ENCODE measurements at regions not wholly inside any gene's neighbourhood (a gene's known extent, or its start where the extent isn't known, plus 50 kb on each side); places are given as distances from the start of the nearest gene placed in this dataset.

DNA sequence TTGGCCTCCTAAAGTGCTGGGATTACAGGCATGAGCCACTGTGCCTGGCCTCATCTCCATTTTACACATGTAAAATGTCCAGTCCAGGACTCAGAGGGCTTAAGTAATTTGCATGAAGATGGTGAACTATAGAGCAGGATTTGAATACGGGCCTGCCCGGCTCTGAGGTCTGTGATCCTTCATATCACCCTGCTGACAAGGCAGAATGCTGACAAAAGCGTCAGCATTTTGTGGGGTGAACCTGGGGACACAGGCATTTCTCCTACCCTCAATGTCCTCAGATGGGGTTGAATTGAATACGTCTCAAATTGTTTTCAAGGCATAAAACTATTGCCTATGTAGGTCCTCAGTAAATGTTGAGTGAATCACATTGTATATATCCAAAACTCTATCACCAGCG lies 57.2 kb upstream of the GATA6 start:
- Histone ChIP-seq H3K79me2 (replicated peaks; ENCODE audit: insufficient read depth, low read length) (no peaks in the 10 kb centered on the region), H3K36me3 (ENCODE audit: insufficient read depth, low read length) (no peaks in the 10 kb centered on the region), H2AFZ (ENCODE audit: low read depth, low read length) (no peak overlapping the region), H3K9me2 (ENCODE audit: insufficient read depth, low read length) (no peaks in the 10 kb centered on the region), H4K20me1 (ENCODE audit: insufficient read depth) (no peaks in the 10 kb centered on the region), H3K27me3 (ENCODE audit: insufficient read depth, low read depth, low read length) (no peaks in the 10 kb centered on the region), H3K4me3 (ENCODE audit: low read length) (no peak overlapping the region), H3K9me3 (ENCODE audit: low read length) (no peaks in the 10 kb centered on the region), H3K9ac (ENCODE audit: low read length) (no peak overlapping the region), H3K4me2 (ENCODE audit: low read length) (no peak overlapping the region), H3F3A (ENCODE audit: insufficient read depth, low read length, poor library complexity, severe bottlenecking) (no peaks in the 10 kb centered on the region), H3K27ac (ENCODE audit: low read length) (no peak overlapping the region)
- no peak for TF ChIP-seq RAD21 (conservative IDR thresholded peaks at IDR 0.05)
- TF ChIP-seq EZH2 (IDR thresholded peaks at IDR 0.05; ENCODE audit: borderline replicate concordance, insufficient read depth, low read length, poor library complexity, severe bottlenecking): no peak
- TF ChIP-seq POLR2AphosphoS5 (IDR thresholded peaks at IDR 0.05): no peak
- no peak for TF ChIP-seq CTCF (IDR thresholded peaks at IDR 0.05; ENCODE audit: poor library complexity, severe bottlenecking)

- Histone ChIP-seq H2AFZ (ENCODE audit: low read depth, low read length) (no peak overlapping the region), H3K27me3 (ENCODE audit: insufficient read depth, low read depth, low read length) (no peaks in the 10 kb centered on the region)
Measured at GRCh38 chr18:22113144-22113844, 56.1 kb upstream of the GATA6 start.

More at GRCh38 chr18:22113144-22113844, 56.1 kb upstream of the GATA6 start:
- Histone ChIP-seq H3K27ac (ENCODE audit: low read length) (no peak overlapping the region), H3K79me2 (replicated peaks; ENCODE audit: insufficient read depth, low read length) (no peaks in the 10 kb centered on the region), H3K4me2 (ENCODE audit: low read length) (no peak overlapping the region), H3F3A (ENCODE audit: insufficient read depth, low read length, poor library complexity, severe bottlenecking) (no peaks in the 10 kb centered on the region), H3K9me2 (ENCODE audit: insufficient read depth, low read length) (no peaks in the 10 kb centered on the region), H3K9ac (ENCODE audit: low read length) (no peak overlapping the region), H3K36me3 (ENCODE audit: insufficient read depth, low read length) (no peaks in the 10 kb centered on the region), H3K4me3 (ENCODE audit: low read length) (no peak overlapping the region), H4K20me1 (ENCODE audit: insufficient read depth) (no peaks in the 10 kb centered on the region), H3K9me3 (ENCODE audit: low read length) (no peaks in the 10 kb centered on the region)
- TF ChIP-seq EZH2 (IDR thresholded peaks at IDR 0.05; ENCODE audit: borderline replicate concordance, insufficient read depth, low read length, poor library complexity, severe bottlenecking) (no peak), RAD21 (conservative IDR thresholded peaks at IDR 0.05) (no peak), EP300 (conservative IDR thresholded peaks at IDR 0.05; ENCODE audit: poor library complexity, severe bottlenecking) (no peak)
- TF ChIP-seq, protein P1, sequence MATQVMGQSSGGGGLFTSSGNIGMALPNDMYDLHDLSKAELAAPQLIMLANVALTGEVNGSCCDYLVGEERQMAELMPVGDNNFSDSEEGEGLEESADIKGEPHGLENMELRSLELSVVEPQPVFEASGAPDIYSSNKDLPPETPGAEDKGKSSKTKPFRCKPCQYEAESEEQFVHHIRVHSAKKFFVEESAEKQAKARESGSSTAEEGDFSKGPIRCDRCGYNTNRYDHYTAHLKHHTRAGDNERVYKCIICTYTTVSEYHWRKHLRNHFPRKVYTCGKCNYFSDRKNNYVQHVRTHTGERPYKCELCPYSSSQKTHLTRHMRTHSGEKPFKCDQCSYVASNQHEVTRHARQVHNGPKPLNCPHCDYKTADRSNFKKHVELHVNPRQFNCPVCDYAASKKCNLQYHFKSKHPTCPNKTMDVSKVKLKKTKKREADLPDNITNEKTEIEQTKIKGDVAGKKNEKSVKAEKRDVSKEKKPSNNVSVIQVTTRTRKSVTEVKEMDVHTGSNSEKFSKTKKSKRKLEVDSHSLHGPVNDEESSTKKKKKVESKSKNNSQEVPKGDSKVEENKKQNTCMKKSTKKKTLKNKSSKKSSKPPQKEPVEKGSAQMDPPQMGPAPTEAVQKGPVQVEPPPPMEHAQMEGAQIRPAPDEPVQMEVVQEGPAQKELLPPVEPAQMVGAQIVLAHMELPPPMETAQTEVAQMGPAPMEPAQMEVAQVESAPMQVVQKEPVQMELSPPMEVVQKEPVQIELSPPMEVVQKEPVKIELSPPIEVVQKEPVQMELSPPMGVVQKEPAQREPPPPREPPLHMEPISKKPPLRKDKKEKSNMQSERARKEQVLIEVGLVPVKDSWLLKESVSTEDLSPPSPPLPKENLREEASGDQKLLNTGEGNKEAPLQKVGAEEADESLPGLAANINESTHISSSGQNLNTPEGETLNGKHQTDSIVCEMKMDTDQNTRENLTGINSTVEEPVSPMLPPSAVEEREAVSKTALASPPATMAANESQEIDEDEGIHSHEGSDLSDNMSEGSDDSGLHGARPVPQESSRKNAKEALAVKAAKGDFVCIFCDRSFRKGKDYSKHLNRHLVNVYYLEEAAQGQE (IDR thresholded peaks at IDR 0.05; ENCODE audit: borderline replicate concordance): no peak
